ENCODE measurements at regions not wholly inside any gene's neighbourhood (a gene's known extent, or its start where the extent isn't known, plus 50 kb on each side); places are given as distances from the start of the nearest gene placed in this dataset.
A peak's percentile ranks its signal among the peaks of the same experiment; 100 is the strongest.

DNA sequence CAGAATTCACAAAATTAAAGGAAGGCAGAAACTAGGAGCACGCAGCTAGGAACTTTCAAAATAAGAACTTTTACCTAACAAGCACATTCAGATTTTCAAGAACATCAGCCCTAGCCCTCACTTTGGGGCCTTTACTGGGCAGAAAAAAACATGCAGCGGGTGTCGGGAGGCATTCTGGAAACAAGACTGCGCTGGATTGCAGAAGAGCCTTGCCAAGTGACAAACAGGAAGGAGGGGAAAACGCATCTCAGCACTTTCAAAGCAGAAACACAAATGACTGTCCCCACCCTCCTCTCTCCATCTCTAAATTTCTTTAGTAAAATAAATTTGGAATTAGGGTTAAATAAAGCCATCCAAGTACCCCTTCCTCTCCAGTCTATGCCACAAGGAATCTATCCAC, 74.6 kb upstream of the RREB1 start:
- DNase-seq (no peak), FAIRE-seq (no peak), ATAC-seq (peak in 2 of 4 donors; percentile 27 to 29)
- H3K4me1 ChIP-seq: no peaks in the 10 kb centered on the region
- WGBS, 2 donors: 82 to 85% methylated on average over 5 of the region's 5 CpGs
- H3K27ac ChIP-seq: no peak overlapping the region
- TF ChIP-seq, protein P1, sequence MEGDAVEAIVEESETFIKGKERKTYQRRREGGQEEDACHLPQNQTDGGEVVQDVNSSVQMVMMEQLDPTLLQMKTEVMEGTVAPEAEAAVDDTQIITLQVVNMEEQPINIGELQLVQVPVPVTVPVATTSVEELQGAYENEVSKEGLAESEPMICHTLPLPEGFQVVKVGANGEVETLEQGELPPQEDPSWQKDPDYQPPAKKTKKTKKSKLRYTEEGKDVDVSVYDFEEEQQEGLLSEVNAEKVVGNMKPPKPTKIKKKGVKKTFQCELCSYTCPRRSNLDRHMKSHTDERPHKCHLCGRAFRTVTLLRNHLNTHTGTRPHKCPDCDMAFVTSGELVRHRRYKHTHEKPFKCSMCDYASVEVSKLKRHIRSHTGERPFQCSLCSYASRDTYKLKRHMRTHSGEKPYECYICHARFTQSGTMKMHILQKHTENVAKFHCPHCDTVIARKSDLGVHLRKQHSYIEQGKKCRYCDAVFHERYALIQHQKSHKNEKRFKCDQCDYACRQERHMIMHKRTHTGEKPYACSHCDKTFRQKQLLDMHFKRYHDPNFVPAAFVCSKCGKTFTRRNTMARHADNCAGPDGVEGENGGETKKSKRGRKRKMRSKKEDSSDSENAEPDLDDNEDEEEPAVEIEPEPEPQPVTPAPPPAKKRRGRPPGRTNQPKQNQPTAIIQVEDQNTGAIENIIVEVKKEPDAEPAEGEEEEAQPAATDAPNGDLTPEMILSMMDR (IDR thresholded peaks at IDR 0.05): no peak
- no peaks in the 10 kb centered on the region for H3K9me3 ChIP-seq
- H3K36me3 ChIP-seq: no peaks in the 10 kb centered on the region
- intact Hi-C loops (cut with DNase I): no loop called here
- no peak overlapping the region for H3K4me3 ChIP-seq
- no peaks in the 10 kb centered on the region for H3K27me3 ChIP-seq

DNA sequence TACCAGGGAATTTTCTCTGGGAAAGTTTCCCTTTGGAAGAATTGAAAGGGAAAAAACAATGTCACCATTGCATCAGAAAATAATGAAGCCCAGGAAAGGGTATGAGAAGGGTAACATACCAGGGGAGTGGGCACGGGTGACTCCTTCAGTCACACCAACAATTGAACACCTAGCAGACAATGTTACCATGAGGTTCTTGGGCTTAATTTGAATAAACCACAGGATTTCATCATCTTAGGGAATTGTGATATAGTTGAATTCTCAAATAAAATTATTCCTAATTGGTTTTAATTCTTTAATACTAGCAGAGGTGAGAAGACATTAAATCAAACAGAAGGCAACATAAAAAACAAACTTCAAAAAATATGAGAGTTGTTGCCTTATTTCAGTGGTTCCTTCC, 73.7 kb upstream of the RREB1 start:
- 86% methylated on average over 1 of the region's 1 CpG for WGBS, 2 donors
- DNase-seq (no peak), FAIRE-seq (no peak), ATAC-seq (no peak)
- Histone ChIP-seq H3K9me3 (no peaks in the 10 kb centered on the region), H3K36me3 (no peaks in the 10 kb centered on the region), H3K4me1 (no peaks in the 10 kb centered on the region), H3K27me3 (no peaks in the 10 kb centered on the region), H3K4me3 (no peak overlapping the region), H3K27ac (no peak overlapping the region)
- intact Hi-C loops (cut with DNase I): no loop called here
- TF ChIP-seq, protein P1 (IDR thresholded peaks at IDR 0.05): no peak

DNA sequence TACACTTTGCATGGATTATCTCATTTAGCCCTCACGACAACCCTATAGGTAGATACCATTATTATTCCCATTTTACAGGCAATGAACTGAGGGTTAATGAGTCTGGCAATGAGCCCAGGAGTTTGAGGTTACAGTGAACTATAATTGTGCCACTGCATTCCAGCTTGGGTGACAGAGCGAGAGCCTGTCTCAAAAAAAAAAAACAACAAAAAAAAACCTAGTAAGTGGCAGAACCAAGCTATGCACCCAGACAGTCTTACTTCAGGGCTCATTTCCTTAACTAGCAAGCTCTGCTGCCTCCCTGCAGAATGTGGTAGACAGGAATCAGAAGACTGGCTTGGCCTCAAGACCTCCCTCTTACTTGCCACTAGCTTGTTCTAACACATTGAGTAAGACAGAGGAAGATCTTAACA, 71.9 kb upstream of the RREB1 start:
- no peak for ATAC-seq
- no peaks in the 10 kb centered on the region for H3K27me3 ChIP-seq
- intact Hi-C loops (cut with DNase I): no loop called here
- no peaks in the 10 kb centered on the region for H3K36me3 ChIP-seq
- FAIRE-seq: no peak
- no peak for DNase-seq
- H3K4me1 ChIP-seq: no peaks in the 10 kb centered on the region
- 64 to 70% methylated on average over 2 of the region's 2 CpGs for WGBS, 2 donors
- H3K9me3 ChIP-seq: no peaks in the 10 kb centered on the region
- no peak overlapping the region for H3K27ac ChIP-seq
- TF ChIP-seq, protein P1 (IDR thresholded peaks at IDR 0.05): no peak
- H3K4me3 ChIP-seq: no peak overlapping the region

DNA sequence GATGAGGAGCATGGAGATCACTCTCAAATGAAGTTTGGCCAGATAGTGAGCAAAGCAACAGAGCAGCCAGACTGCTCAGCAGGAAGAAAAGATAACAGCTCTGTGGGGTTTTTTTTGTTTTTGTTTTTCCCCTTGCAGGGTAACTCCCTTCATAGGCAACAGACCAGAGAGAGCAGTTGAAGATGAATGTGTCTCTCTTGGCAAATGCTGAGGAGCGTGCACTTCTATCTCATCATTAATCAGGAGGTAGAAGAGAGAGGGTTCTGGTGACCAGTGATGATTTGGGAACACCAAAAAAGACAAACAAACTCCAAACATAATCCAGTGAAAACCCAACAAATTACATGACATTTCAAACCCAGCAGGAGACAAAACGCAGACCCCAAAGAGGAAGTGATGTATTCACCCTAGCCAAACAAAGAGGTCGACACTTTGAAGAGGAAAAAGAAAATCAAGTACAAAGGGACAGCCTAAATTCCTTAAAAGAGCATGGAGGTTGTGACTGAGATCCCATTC, 66.2 kb upstream of the RREB1 start:
- peaks cover 0 to 12% (median 5%) of the 10 kb centered on the region in 3 donors for H3K4me1 ChIP-seq
- H3K4me3 ChIP-seq: no peak overlapping the region
- intact Hi-C loops (cut with DNase I): no loop called here
- ATAC-seq (no peak), DNase-seq (no peak), FAIRE-seq (no peak)
- WGBS, 2 donors: 90 to 91% methylated on average over 3 of the region's 3 CpGs
- no peaks in the 10 kb centered on the region for H3K27me3 ChIP-seq
- TF ChIP-seq, protein P1 (IDR thresholded peaks at IDR 0.05): no peak
- H3K36me3 ChIP-seq: no peaks in the 10 kb centered on the region
- H3K9me3 ChIP-seq: no peaks in the 10 kb centered on the region
- H3K27ac ChIP-seq: no peak overlapping the region

DNA sequence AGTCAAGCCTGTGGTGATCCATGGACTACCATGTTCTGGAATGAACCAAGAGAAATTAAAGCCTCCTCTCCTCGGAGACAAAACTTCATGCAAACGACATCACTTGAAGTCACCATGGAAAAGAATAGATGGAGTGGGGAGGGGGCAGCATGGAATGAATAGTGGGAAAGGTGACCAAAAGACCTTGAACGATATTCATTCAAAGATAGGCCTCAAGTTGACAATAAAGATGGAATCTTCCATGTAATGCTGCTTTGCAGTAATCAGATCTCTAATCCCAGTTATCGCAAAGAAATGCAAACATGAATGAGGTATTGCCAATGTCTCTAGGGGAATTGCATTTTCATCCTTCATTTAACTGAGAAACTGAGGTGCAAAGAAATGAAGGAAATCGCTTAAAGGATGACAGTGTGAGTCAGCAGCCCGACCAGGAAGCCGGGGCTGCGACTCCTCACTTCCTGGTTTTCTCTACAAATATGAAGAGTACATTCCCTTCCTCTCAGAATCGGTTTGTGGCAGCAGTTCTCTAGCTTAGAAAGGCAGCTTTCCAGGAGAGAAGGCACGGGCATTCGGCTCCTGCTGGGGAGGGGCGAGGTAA, 65.6 kb upstream of the RREB1 start:
- FAIRE-seq (no peak), DNase-seq (no peak), ATAC-seq (peak; percentile 40 to 77 (median 69))
- TF ChIP-seq, protein P1 (IDR thresholded peaks at IDR 0.05): no peak
- no peak overlapping the region for H3K4me3 ChIP-seq
- H3K27me3 ChIP-seq: no peaks in the 10 kb centered on the region
- intact Hi-C loops (cut with DNase I): no loop called here
- H3K9me3 ChIP-seq: no peaks in the 10 kb centered on the region
- 58 to 63% methylated on average over 12 of the region's 12 CpGs for WGBS, 2 donors
- H3K36me3 ChIP-seq: no peaks in the 10 kb centered on the region
- peaks cover 0 to 12% (median 5%) of the 10 kb centered on the region in 3 donors for H3K4me1 ChIP-seq
- H3K27ac ChIP-seq: peak overlapping the region in 3 of 4 donors; percentile 20 to 73 (median 28)

Data from pancreas (tissue), 10 donors.